DMS53 treated with DMSO at 0.1 percent for 48 hours (cell line): ENCODE measurements at regions not wholly inside any gene's neighbourhood (a gene's known extent, or its start where the extent isn't known, plus 50 kb on each side); places are given as distances from the start of the nearest gene placed in this dataset.
"Not testable (repeated sequence)": the region's sequence is repeated elsewhere in the genome, so short reads cannot be mapped to it uniquely, and the experiment has no call there.

Experiments
- DNase-seq: peaks from one replicate; lab custom pipeline; 2025; ENCODE audit not compliant: unreplicated experiment; lab: John Stamatoyannopoulos, UW

DNA sequence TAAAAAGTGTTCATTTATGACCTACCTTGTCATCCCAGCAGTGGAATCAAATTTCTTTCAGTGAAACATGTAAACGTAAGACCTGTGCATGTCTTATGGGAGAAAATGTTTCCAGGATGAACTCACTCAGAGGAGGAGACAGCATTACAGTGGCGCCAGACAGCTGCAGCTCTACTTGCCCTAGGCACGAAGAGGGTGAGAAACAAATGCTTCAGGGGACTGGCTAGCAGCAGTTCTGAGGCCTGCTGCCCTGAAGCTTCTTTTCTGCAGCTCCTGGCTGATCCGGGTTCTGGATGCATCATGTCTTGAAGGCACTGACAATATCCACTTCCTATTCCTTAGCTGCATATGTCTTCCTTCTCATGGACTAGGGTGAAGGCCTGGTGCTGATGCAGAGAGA is 120.2 kb downstream of the QRSL1 start:
- DNase-seq, result no peak

GRCh38 chr6:106748547-106749207 is 119.3 kb downstream of the QRSL1 start:
- no peak for DNase-seq

- peak; percentile 41 for DNase-seq
These were observed 117.8 kb downstream of the QRSL1 start for GRCh38 chr6:106747139-106747538.

DNA sequence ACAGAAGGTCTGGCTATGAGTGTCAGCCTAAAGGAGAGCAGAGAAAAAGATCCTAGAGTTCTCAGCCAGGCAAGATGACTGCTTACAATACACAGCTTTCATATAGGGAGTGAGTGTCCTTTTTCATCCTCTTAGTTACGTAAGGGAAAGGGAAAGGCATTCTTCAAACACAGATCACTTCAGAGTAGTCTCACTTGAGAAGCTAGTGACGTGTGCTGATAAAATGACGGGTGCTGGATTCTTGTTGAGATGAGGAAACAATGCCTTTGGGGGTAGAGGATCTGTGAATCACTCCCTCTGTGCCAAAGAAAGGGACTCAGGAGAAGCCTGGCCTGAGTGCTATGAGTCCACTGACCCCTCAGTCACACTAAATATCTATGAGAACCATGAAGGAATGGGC is 117.3 kb downstream of the QRSL1 start:
- peak; percentile 80 for DNase-seq

- peak; percentile 61 for DNase-seq
These were observed 116.6 kb downstream of the QRSL1 start for GRCh38 chr6:106745824-106746582.

GRCh38 chr6:106745197-106745770 is 115.9 kb downstream of the QRSL1 start:
- DNase-seq, result no peak

DNA sequence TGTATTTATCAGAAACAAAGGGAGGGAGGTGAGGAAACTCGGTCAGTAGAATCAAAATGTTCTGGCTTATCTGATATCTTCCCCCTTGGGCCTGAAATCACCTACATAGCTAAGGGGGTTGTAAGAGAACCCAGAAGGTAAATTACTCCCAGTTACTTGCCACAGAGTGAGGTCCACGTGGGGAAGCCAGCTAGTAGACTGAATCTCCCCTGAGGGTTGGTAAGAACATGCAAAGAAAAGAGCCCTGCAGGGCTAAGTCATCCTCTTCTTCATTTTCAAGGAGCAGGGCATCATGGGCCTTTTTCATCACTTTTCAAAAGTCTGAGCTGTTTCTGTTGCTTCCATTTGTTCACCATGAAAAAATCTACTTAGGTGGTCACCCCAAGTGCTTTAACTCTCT is 115.4 kb downstream of the QRSL1 start:
- no peak for DNase-seq

GRCh38 chr6:106744029-106744428 is 114.7 kb downstream of the QRSL1 start:
- not testable (repeated sequence) for DNase-seq

- DNase-seq, result no peak
These were observed 114.2 kb downstream of the QRSL1 start for GRCh38 chr6:106743612-106744011.

DNA sequence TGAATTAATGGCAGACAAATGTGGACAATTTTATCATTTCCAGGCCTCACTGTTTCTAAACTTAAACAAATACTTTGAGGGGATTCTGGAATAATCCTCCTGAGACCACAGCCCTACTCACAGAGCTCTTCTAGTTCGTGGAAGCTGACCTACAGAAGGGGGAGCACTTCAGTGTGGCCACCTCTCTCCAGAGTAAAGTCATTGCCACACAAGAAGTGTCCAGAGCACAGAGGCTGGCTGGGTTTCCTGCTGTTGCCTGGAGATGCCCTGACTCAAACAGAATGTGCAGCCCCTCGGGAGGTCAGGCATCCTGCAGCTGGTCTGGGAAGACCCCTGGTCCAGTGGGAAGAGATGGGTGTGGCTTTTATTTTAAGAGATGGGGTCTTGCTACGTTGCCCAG is 110.9 kb downstream of the QRSL1 start:
- DNase-seq, result no peak

- no peak for DNase-seq
These were observed 110.0 kb downstream of the QRSL1 start for GRCh38 chr6:106739387-106739786.

GRCh38 chr6:106736502-106736901 is 107.1 kb downstream of the QRSL1 start:
- no peak for DNase-seq

- no peak for DNase-seq
These were observed 106.5 kb downstream of the QRSL1 start for GRCh38 chr6:106735828-106736227.

GRCh38 chr6:106735136-106735633 is 105.8 kb downstream of the QRSL1 start:
- DNase-seq, result no peak

GRCh38 chr6:106733386-106733785 is 104.0 kb downstream of the QRSL1 start:
- no peak for DNase-seq

DNA sequence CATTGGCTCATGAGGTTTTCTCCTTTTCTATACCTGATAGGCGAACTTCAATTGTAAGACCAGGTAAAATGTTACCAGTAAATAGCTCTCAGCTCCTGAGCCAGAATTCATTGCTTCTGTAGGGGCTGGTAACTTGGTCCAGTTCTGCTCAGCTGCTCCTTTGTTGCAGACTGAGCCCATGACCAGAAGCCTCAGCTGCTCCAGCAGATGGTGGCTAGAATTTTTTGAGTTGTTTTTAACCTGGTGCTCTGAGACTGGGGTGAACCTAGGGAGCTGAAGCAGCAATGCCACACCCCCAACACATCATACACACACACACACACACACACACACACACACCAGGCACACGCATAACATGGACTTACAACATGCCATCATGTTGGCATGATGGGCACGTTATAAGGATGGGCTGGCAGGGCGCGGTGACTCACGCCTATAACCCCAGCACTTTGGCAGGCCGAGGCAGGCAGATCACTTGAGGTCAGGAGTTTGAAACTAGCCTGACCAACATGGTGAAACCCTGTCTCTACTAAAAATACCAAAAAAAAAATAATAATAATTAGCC is 103.1 kb downstream of the QRSL1 start:
- no peak for DNase-seq

- DNase-seq, result no peak
These were observed 102.4 kb downstream of the QRSL1 start for GRCh38 chr6:106731843-106732160.

DNA sequence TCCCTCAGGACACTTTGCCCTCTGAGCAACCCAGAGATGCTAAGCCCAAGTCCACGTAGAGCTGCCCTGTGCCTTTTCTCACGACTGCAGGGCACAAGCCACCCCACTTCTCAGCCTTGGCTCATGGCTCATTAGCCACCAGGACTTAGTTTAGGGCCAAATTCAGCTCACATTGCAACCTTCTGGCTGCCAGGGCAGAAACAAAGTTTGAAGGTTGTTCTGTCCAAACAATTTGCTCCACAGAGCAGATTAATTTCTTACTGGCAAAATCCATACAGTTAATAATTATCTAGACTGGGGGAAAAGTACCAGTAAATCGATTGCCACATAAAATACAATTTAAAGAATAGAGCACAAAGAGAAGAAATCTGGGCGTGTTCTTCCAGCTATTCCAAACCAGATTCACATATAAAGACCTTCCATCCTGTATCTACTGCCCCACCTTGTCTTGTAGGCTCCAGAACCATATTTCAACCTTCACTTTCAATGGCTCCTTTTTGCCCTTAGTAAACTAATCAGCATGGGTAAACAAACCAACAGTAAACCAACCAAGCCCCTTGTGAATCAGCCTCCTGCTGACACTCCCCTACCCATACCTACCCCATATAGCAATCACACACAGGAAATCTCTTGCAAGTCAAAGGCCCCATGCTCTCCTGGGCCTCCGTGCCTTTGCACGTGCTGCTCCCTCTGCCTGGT is 101.9 kb downstream of the QRSL1 start:
- no peak for DNase-seq

DNA sequence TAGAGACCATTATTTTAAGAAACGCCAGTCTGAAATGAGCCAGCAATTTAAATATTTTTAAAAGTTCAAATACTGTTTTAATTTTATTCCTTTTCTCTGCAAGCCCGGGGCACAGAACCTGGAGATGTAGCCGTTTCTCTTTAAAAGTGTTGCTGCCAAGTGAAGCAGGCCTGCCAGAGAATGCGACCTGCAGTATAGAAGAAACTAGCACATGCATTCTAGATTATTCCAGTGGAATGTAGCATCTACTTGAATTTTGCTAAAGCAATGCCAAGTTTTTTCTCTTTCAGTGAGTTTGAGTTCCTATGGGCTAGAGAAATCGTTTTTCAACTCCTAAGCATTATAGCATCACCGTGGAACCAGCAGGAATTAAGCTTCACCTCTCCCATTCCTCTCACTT is 101.3 kb downstream of the QRSL1 start:
- DNase-seq, result no peak

DNA sequence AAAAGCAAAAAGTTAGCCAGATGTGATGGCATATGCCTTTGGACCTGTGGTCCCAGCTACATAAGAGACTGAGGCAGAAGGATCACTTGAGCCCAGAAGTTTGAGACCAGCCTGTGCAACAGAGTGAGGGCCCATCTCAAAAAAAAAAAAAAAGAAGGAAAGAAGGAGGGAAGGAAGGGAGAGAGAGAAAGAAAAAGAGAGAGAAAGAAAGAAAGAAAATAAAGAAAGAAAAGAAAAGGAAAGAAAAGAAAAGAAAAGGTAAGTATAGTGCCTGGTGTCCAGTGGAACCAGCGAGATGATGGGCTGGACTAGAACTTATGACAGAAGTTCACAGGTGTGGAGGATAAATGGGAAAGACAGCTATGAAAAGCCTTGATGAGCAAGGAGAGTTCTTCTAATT is 100.9 kb downstream of the QRSL1 start:
- DNase-seq, result no peak

GRCh38 chr6:106729841-106730240 is 100.5 kb downstream of the QRSL1 start:
- DNase-seq, result no peak
